ENCODE measurements at regions not wholly inside any gene's neighbourhood (a gene's known extent, or its start where the extent isn't known, plus 50 kb on each side); places are given as distances from the start of the nearest gene placed in this dataset.

- TF ChIP-seq CTCF (IDR thresholded peaks at IDR 0.05) (no peak), ZFX (IDR thresholded peaks at IDR 0.05; ENCODE audit: borderline replicate concordance) (no peak)
These were observed 2291.5 kb downstream of the PCDH9 start for GRCh38 chr13:64938660-64939059.

All from 22Rv1 (cell line).